ENCODE measurements at regions not wholly inside any gene's neighbourhood (a gene's known extent, or its start where the extent isn't known, plus 50 kb on each side); places are given as distances from the start of the nearest gene placed in this dataset.

DNA sequence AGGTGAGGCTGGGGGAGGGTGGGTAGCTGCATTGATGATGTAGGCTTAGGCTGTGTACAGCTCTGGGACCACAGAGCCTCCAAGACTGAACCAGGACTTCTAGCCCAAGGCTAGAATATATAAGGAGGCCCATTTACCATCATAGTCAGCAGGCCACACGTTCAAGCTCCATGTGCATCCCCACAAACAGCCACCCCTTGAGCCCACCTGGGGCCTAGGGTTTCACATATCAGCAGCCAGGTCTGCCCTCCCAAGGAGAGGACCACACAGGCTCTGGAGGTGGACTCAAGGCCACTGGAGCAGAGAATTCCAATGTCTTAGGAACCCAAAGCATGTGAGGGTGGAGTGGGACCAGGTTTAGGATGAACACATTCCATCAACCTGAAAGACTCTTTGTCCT is 230.5 kb downstream of the TTC32 start:
- H3K27ac ChIP-seq, result no peak overlapping the region
- no peak for TF ChIP-seq EZH2 (IDR thresholded peaks at IDR 0.05; ENCODE audit: insufficient read depth, poor library complexity, severe bottlenecking)
- TF ChIP-seq EZH2phosphoT487 (IDR thresholded peaks at IDR 0.05; ENCODE audit: insufficient read depth, low read depth), result no peak
- H3K4me2 ChIP-seq (ENCODE audit: unreplicated experiment), result no peak overlapping the region
- peaks cover 22% of the 10 kb centered on the region for H3F3A ChIP-seq (ENCODE audit: insufficient read depth)
- H3K9ac ChIP-seq, result no peak overlapping the region
- 92 to 100% methylated on average over 1 of the region's 1 CpG for WGBS, 2 experiments (ENCODE audit: low coverage in 1 of 2, low lambda C conversion rate in 2 of 2, missing lambda C conversion rate in 2 of 2)
- H3K9me2 ChIP-seq (ENCODE audit: insufficient read depth), result no peaks in the 10 kb centered on the region
- H3K36me3 ChIP-seq (ENCODE audit: low read depth), result no peaks in the 10 kb centered on the region
- in situ Hi-C loops (cut with MboI), result no loop called here
- no peak overlapping the region for H3K4me3 ChIP-seq
- H3K27me3 ChIP-seq (replicated peaks; ENCODE audit: insufficient read depth), result no peaks in the 10 kb centered on the region
- H3K4me1 ChIP-seq (ENCODE audit: insufficient read depth), result peaks cover 33% of the 10 kb centered on the region
- no peak overlapping the region for H2AFZ ChIP-seq
- no peaks in the 10 kb centered on the region for H3K9me3 ChIP-seq (ENCODE audit: low read depth)
- H4K20me1 ChIP-seq (ENCODE audit: insufficient read depth), result no peaks in the 10 kb centered on the region
- no peaks in the 10 kb centered on the region for H3K79me2 ChIP-seq (ENCODE audit: insufficient read depth)
- no peak for DNase-seq

DNA sequence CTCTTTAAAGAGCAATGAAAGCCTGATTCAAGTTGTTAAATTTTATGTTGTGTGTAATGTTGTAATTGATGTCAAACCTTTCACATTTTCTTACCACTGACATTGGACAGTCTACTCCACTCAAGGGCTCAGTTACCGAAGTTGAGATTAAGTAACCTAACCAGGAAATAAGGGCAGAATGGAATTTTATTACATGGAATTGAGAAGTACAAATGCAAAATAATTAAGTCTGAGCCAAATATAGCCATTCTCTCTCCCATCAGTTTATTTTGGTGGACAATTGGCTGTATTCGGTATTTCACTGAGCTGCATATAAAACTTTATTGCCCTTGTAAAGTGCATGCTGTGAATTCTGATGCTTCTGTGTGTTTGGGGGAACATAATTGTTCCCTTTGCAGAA is 231.5 kb downstream of the TTC32 start:
- in situ Hi-C loops (cut with MboI), result no loop called here

GRCh38 chr2:19669559-19669958 is 232.2 kb downstream of the TTC32 start:
- Histone ChIP-seq H3K4me3 (no peak overlapping the region), H3K9ac (no peak overlapping the region), H3K27ac (no peak overlapping the region), H4K20me1 (ENCODE audit: insufficient read depth) (no peaks in the 10 kb centered on the region), H3K9me3 (ENCODE audit: low read depth) (no peaks in the 10 kb centered on the region), H2AFZ (no peak overlapping the region), H3K27me3 (replicated peaks; ENCODE audit: insufficient read depth) (no peaks in the 10 kb centered on the region), H3K9me2 (ENCODE audit: insufficient read depth) (no peaks in the 10 kb centered on the region), H3K4me2 (ENCODE audit: unreplicated experiment) (no peak overlapping the region), H3K36me3 (ENCODE audit: low read depth) (no peaks in the 10 kb centered on the region), H3F3A (ENCODE audit: insufficient read depth) (peaks cover 10% of the 10 kb centered on the region), H3K4me1 (ENCODE audit: insufficient read depth) (peaks cover 22% of the 10 kb centered on the region), H3K79me2 (ENCODE audit: insufficient read depth) (no peaks in the 10 kb centered on the region)
- WGBS, 2 experiments (ENCODE audit: low coverage in 1 of 2, low lambda C conversion rate in 2 of 2, missing lambda C conversion rate in 2 of 2), result 84 to 88% methylated on average over 9 of the region's 9 CpGs
- in situ Hi-C loops (cut with MboI), result no loop called here
- TF ChIP-seq EZH2phosphoT487 (IDR thresholded peaks at IDR 0.05; ENCODE audit: insufficient read depth, low read depth), result no peak
- TF ChIP-seq EZH2 (IDR thresholded peaks at IDR 0.05; ENCODE audit: insufficient read depth, poor library complexity, severe bottlenecking), result no peak
- DNase-seq, result no peak

More for the DNA sequence above, 231.5 kb downstream of the TTC32 start:
- Histone ChIP-seq H3K4me2 (ENCODE audit: unreplicated experiment) (no peak overlapping the region), H3F3A (ENCODE audit: insufficient read depth) (peaks cover 18% of the 10 kb centered on the region), H3K9me2 (ENCODE audit: insufficient read depth) (no peaks in the 10 kb centered on the region), H3K36me3 (ENCODE audit: low read depth) (no peaks in the 10 kb centered on the region), H3K79me2 (ENCODE audit: insufficient read depth) (no peaks in the 10 kb centered on the region), H2AFZ (no peak overlapping the region), H4K20me1 (ENCODE audit: insufficient read depth) (no peaks in the 10 kb centered on the region), H3K4me1 (ENCODE audit: insufficient read depth) (peaks cover 26% of the 10 kb centered on the region), H3K9me3 (ENCODE audit: low read depth) (no peaks in the 10 kb centered on the region), H3K9ac (no peak overlapping the region), H3K4me3 (no peak overlapping the region), H3K27me3 (replicated peaks; ENCODE audit: insufficient read depth) (no peaks in the 10 kb centered on the region), H3K27ac (no peak overlapping the region)
- 90 to 98% methylated on average over 2 of the region's 2 CpGs for WGBS, 2 experiments (ENCODE audit: low coverage in 1 of 2, low lambda C conversion rate in 2 of 2, missing lambda C conversion rate in 2 of 2)
- TF ChIP-seq EZH2phosphoT487 (IDR thresholded peaks at IDR 0.05; ENCODE audit: insufficient read depth, low read depth) (no peak), EZH2 (IDR thresholded peaks at IDR 0.05; ENCODE audit: insufficient read depth, poor library complexity, severe bottlenecking) (no peak)
- no peak for DNase-seq

GRCh38 chr2:19669126-19669525 is 232.7 kb downstream of the TTC32 start:
- TF ChIP-seq EZH2 (IDR thresholded peaks at IDR 0.05; ENCODE audit: insufficient read depth, poor library complexity, severe bottlenecking) (no peak), EZH2phosphoT487 (IDR thresholded peaks at IDR 0.05; ENCODE audit: insufficient read depth, low read depth) (no peak)
- Histone ChIP-seq H3K36me3 (ENCODE audit: low read depth) (no peaks in the 10 kb centered on the region), H3K9ac (no peak overlapping the region), H3K9me2 (ENCODE audit: insufficient read depth) (no peaks in the 10 kb centered on the region), H3K9me3 (ENCODE audit: low read depth) (no peaks in the 10 kb centered on the region), H3K27ac (no peak overlapping the region), H3F3A (ENCODE audit: insufficient read depth) (peaks cover 6% of the 10 kb centered on the region), H3K4me1 (ENCODE audit: insufficient read depth) (peaks cover 22% of the 10 kb centered on the region), H3K4me2 (ENCODE audit: unreplicated experiment) (no peak overlapping the region), H3K27me3 (replicated peaks; ENCODE audit: insufficient read depth) (no peaks in the 10 kb centered on the region), H3K4me3 (no peak overlapping the region), H2AFZ (no peak overlapping the region), H4K20me1 (ENCODE audit: insufficient read depth) (no peaks in the 10 kb centered on the region), H3K79me2 (ENCODE audit: insufficient read depth) (no peaks in the 10 kb centered on the region)
- DNase-seq, result no peak
- 94 to 96% methylated on average over 7 of the region's 7 CpGs for WGBS, 2 experiments (ENCODE audit: low coverage in 1 of 2, low lambda C conversion rate in 2 of 2, missing lambda C conversion rate in 2 of 2)
- in situ Hi-C loops (cut with MboI), result no loop called here

- H3K9me2 ChIP-seq (ENCODE audit: insufficient read depth), result no peaks in the 10 kb centered on the region
- H4K20me1 ChIP-seq (ENCODE audit: insufficient read depth), result no peaks in the 10 kb centered on the region
- H3K79me2 ChIP-seq (ENCODE audit: insufficient read depth), result no peaks in the 10 kb centered on the region
- H3K9me3 ChIP-seq (ENCODE audit: low read depth), result no peaks in the 10 kb centered on the region
- no peak overlapping the region for H3K4me2 ChIP-seq (ENCODE audit: unreplicated experiment)
- H3K27me3 ChIP-seq (replicated peaks; ENCODE audit: insufficient read depth), result no peaks in the 10 kb centered on the region
- WGBS, 2 experiments (ENCODE audit: low coverage in 1 of 2, low lambda C conversion rate in 2 of 2, missing lambda C conversion rate in 2 of 2), result 39% methylated on average over 8 of the region's 8 CpGs
- no peak overlapping the region for H3K27ac ChIP-seq
- H2AFZ ChIP-seq, result no peak overlapping the region
- H3K4me3 ChIP-seq, result no peak overlapping the region
- peaks cover 12% of the 10 kb centered on the region; the same call in 1 of the 2 replicates for H3K4me1 ChIP-seq (ENCODE audit: insufficient read depth)
- H3K9ac ChIP-seq, result no peak overlapping the region
- in situ Hi-C loops (cut with MboI), result no loop called here
- no peak for DNase-seq
- no peak for TF ChIP-seq EZH2phosphoT487 (IDR thresholded peaks at IDR 0.05; ENCODE audit: insufficient read depth, low read depth)
- TF ChIP-seq EZH2 (IDR thresholded peaks at IDR 0.05; ENCODE audit: insufficient read depth, poor library complexity, severe bottlenecking), result no peak
- no peaks in the 10 kb centered on the region for H3F3A ChIP-seq (ENCODE audit: insufficient read depth)
- no peaks in the 10 kb centered on the region for H3K36me3 ChIP-seq (ENCODE audit: low read depth)
Observed at GRCh38 chr2:19667536-19667949, 234.2 kb downstream of the TTC32 start.
